WTC11 (cell line): ENCODE measurements at regions not wholly inside any gene's neighbourhood (a gene's known extent, or its start where the extent isn't known, plus 50 kb on each side); places are given as distances from the start of the nearest gene placed in this dataset.

Experiments
- ESRRA ChIP-seq: sonication (generic); formaldehyde crosslinking; IDR thresholded peaks from 2 replicates; pipeline ENCODE4 v1.8.1; 2022; ENCODE audit warnings: mild to moderate bottlenecking, missing genetic modification reagents, borderline replicate concordance
- FOXK1 ChIP-seq: sonication (generic); formaldehyde crosslinking; IDR thresholded peaks from 2 replicates; pipeline ENCODE4 v1.8.0; 2022; ENCODE audit warnings: mild to moderate bottlenecking, moderate library complexity, missing genetic modification reagents
- RELA ChIP-seq: sonication (generic); formaldehyde crosslinking; IDR thresholded peaks from 2 replicates; pipeline ENCODE4 v1.8.1; 2022; ENCODE audit warnings: missing genetic modification reagents, mild to moderate bottlenecking, borderline replicate concordance
- SP1 ChIP-seq: sonication (generic); formaldehyde crosslinking; conservative IDR thresholded peaks from 2 replicates; pipeline ENCODE4 v1.8.1; 2022; ENCODE audit warnings: missing genetic modification reagents
- TP53 ChIP-seq: sonication (generic); formaldehyde crosslinking; IDR thresholded peaks from 2 replicates; pipeline ENCODE4 v1.8.1; 2023; ENCODE audit warnings: mild to moderate bottlenecking, missing genetic modification reagents
- ZNF121 ChIP-seq: sonication (generic); formaldehyde crosslinking; IDR thresholded peaks from 2 replicates; pipeline ENCODE4 v1.8.0; 2023; ENCODE audit warnings: missing genetic modification reagents
- ZNF138 ChIP-seq: sonication (generic); formaldehyde crosslinking; conservative IDR thresholded peaks from 2 replicates; pipeline ENCODE4 v1.8.1; 2022; ENCODE audit warnings: mild to moderate bottlenecking, moderate library complexity, missing genetic modification reagents
- TF ChIP-seq, protein P1 (sequence below): sonication (generic); formaldehyde crosslinking; IDR thresholded peaks from 2 replicates; pipeline ENCODE4 v1.8.1; 2023; ENCODE audit warnings: mild to moderate bottlenecking, moderate library complexity, missing genetic modification reagents
- TF ChIP-seq, protein P2 (sequence below): fragments of 200-600 bp; IDR thresholded peaks from 2 replicates; pipeline ENCODE4 v1.8.0; 2022; ENCODE audit warnings: antibody characterized with exemption
- TF ChIP-seq, protein P3 (sequence below): sonication (generic); formaldehyde crosslinking; IDR thresholded peaks from 2 replicates; pipeline ENCODE4 v1.8.0; 2022; ENCODE audit warnings: mild to moderate bottlenecking, missing genetic modification reagents
- TF ChIP-seq, protein P4 (sequence below): fragments of 250-450 bp; sonication (Bioruptor Pico); IDR thresholded peaks from 2 replicates; pipeline ENCODE4 v1.9.0; 2021; ENCODE audit warnings: moderate library complexity, mild to moderate bottlenecking, inconsistent platforms, borderline replicate concordance

DNA sequence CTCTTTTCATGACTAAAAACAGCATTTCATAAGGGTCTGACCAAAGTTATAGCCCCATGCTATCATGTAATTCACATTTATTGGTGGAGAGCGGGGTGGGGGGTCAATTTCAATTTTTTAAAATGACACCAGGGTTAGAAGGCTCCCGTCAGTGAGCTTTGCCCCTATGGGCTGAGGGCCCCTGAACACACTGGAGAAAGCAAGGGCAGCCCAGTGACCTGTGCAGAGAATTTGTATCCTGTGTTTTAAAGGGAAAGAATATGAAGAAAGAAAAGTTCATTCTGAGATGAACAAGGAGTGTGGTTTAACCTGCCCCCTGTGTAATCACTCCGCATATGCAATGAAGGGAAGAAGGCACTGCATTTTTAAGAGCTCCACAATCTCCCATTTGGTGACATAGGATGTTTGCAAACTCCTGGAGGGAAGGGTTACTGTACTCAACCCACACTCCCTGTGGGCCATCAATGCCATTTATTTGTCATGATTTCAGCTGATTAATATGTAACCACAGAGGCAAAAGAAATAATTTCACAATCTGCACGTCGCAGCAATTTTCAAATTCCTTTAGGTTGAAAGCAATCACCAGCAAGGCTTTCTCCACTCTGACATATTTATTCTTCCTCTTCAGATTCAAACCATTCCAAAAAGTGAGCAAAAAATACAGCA lies 95.6 kb downstream of the ZNF281 start:
- TF ChIP-seq, protein P1, sequence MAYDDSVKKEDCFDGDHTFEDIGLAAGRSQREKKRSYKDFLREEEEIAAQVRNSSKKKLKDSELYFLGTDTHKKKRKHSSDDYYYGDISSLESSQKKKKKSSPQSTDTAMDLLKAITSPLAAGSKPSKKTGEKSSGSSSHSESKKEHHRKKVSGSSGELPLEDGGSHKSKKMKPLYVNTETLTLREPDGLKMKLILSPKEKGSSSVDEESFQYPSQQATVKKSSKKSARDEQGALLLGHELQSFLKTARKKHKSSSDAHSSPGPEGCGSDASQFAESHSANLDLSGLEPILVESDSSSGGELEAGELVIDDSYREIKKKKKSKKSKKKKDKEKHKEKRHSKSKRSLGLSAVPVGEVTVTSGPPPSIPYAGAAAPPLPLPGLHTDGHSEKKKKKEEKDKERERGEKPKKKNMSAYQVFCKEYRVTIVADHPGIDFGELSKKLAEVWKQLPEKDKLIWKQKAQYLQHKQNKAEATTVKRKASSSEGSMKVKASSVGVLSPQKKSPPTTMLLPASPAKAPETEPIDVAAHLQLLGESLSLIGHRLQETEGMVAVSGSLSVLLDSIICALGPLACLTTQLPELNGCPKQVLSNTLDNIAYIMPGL, result no peak
- TF ChIP-seq, protein P2, sequence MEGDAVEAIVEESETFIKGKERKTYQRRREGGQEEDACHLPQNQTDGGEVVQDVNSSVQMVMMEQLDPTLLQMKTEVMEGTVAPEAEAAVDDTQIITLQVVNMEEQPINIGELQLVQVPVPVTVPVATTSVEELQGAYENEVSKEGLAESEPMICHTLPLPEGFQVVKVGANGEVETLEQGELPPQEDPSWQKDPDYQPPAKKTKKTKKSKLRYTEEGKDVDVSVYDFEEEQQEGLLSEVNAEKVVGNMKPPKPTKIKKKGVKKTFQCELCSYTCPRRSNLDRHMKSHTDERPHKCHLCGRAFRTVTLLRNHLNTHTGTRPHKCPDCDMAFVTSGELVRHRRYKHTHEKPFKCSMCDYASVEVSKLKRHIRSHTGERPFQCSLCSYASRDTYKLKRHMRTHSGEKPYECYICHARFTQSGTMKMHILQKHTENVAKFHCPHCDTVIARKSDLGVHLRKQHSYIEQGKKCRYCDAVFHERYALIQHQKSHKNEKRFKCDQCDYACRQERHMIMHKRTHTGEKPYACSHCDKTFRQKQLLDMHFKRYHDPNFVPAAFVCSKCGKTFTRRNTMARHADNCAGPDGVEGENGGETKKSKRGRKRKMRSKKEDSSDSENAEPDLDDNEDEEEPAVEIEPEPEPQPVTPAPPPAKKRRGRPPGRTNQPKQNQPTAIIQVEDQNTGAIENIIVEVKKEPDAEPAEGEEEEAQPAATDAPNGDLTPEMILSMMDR, result no peak
- TF ChIP-seq FOXK1 (CRISPR knock-in tag), result no peak
- TF ChIP-seq ZNF138 (CRISPR knock-in tag), result no peak
- TF ChIP-seq ESRRA (CRISPR knock-in tag), result no peak
- no peak for TF ChIP-seq RELA
- no peak for TF ChIP-seq ZNF121 (CRISPR knock-in tag)
- no peak for TF ChIP-seq TP53
- TF ChIP-seq, protein P3, sequence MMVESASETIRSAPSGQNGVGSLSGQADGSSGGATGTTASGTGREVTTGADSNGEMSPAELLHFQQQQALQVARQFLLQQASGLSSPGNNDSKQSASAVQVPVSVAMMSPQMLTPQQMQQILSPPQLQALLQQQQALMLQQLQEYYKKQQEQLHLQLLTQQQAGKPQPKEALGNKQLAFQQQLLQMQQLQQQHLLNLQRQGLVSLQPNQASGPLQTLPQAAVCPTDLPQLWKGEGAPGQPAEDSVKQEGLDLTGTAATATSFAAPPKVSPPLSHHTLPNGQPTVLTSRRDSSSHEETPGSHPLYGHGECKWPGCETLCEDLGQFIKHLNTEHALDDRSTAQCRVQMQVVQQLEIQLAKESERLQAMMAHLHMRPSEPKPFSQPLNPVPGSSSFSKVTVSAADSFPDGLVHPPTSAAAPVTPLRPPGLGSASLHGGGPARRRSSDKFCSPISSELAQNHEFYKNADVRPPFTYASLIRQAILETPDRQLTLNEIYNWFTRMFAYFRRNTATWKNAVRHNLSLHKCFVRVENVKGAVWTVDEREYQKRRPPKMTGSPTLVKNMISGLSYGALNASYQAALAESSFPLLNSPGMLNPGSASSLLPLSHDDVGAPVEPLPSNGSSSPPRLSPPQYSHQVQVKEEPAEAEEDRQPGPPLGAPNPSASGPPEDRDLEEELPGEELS (CRISPR knock-in tag), result no peak
- TF ChIP-seq SP1, result no peak
- TF ChIP-seq, protein P4, sequence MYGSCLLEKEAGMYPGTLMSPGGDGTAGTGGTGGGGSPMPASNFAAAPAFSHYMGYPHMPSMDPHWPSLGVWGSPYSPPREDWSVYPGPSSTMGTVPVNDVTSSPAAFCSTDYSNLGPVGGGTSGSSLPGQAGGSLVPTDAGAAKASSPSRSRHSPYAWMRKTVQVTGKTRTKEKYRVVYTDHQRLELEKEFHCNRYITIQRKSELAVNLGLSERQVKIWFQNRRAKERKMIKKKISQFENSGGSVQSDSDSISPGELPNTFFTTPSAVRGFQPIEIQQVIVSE (CRISPR knock-in tag), result no peak
